T-cell (primary cell): ENCODE measurements at regions not wholly inside any gene's neighbourhood (a gene's known extent, or its start where the extent isn't known, plus 50 kb on each side); places are given as distances from the start of the nearest gene placed in this dataset.

Experiments used
- ATAC-seq, 4 experiments: fragments of 200-7000 bp in 3 of 4; fragments of 150-1000 bp in 1 of 4; cut with Tn5 transposase; replicated peaks in 1 of 4; 1 replicate in 3 of 4; 2 replicates in 1 of 4; pipeline ENCODE4 v1.10.0; 2021; ENCODE audit warnings: moderate library complexity in 3 of 4, mild to moderate bottlenecking in 2 of 4, moderate number of reproducible peaks in 1 of 4
- CTCF ChIA-PET, 2 donors: fragments of 300-600 bp; sonication (Branson Sonifier 250); formaldehyde crosslinking; loops; one replicate each; lab custom pipeline; 2022; ENCODE audit warnings: antibody characterized with exemption in 2 of 2; lab: Charles Lee
- POLR2A ChIA-PET, 2 donors: fragments of 300-600 bp; sonication (Branson Sonifier 250); formaldehyde crosslinking; loops; one replicate each; lab custom pipeline; 2022; ENCODE audit warnings: antibody characterized with exemption in 2 of 2; lab: Charles Lee
- DNase-seq, 35 experiments: peaks; one replicate each; pipeline versions ENCODE4 v3.0.0 to v3.0.0-alpha.2; 2013 to 2023
- H3K27ac ChIP-seq: one replicate; pipeline ENCODE4 v1.5.1; 2013; ENCODE audit warnings: low read length
- H3K27me3 ChIP-seq, 2 experiments: replicated peaks in 1 of 2; 1 replicate in 1 of 2; 2 replicates in 1 of 2; pipeline versions ENCODE4 v1.6.1 to v1.7.0; 2013; ENCODE audit warnings: low read length in 1 of 2, mixed read lengths in 1 of 2; ENCODE audit not compliant: control insufficient read depth in 2 of 2, insufficient read depth in 2 of 2; ENCODE audit errors: extremely low read depth in 1 of 2
- H3K36me3 ChIP-seq, 2 donors: 1 replicate in 1 of 2; 2 replicates in 1 of 2; pipeline versions ENCODE4 v1.6.1 to v1.7.0; 2013; ENCODE audit warnings: low read length in 1 of 2; ENCODE audit not compliant: control insufficient read depth in 2 of 2, insufficient read depth in 1 of 2; ENCODE audit errors: extremely low read depth in 1 of 2
- H3K4me1 ChIP-seq, 2 experiments: 1 replicate in 1 of 2; 2 replicates in 1 of 2; pipeline versions ENCODE4 v1.6.1 to v1.7.0; 2013; ENCODE audit warnings: low read length in 2 of 2, mixed read lengths in 1 of 2; ENCODE audit not compliant: insufficient read depth in 2 of 2, control insufficient read depth in 1 of 2; ENCODE audit errors: extremely low read depth in 1 of 2
- H3K4me3 ChIP-seq, 2 donors: 1 replicate in 1 of 2; 2 replicates in 1 of 2; pipeline versions ENCODE4 v1.5.1 to v1.7.0; 2013; ENCODE audit warnings: mild to moderate bottlenecking in 2 of 2, low read length in 1 of 2, moderate library complexity in 1 of 2; ENCODE audit not compliant: control insufficient read depth in 1 of 2; ENCODE audit errors: extremely low read depth in 1 of 2
- H3K9me3 ChIP-seq: 2 replicates; pipeline ENCODE4 v1.7.0; 2013
- H3K27ac Mint-ChIP-seq, 2 donors: one replicate each; pipeline ENCODE4 v1.8.0; 2020 to 2021; ENCODE audit warnings: mild to moderate bottlenecking in 2 of 2, mixed read lengths in 2 of 2
- H3K27me3 Mint-ChIP-seq, 2 donors: one replicate each; pipeline ENCODE4 v1.8.0; 2021 to 2022; ENCODE audit warnings: mixed read lengths in 2 of 2
- H3K36me3 Mint-ChIP-seq: one replicate; pipeline ENCODE4 v1.8.0; 2021; ENCODE audit warnings: mixed read lengths
- H3K4me1 Mint-ChIP-seq, 3 donors: one replicate each; pipeline ENCODE4 v1.8.0; 2020 to 2022; ENCODE audit warnings: mixed read lengths in 3 of 3, mild to moderate bottlenecking in 1 of 3
- H3K4me3 Mint-ChIP-seq, 3 donors: one replicate each; pipeline ENCODE4 v1.8.0; 2020 to 2022; ENCODE audit warnings: mild to moderate bottlenecking in 3 of 3, mixed read lengths in 3 of 3, moderate library complexity in 3 of 3
- H3K9me3 Mint-ChIP-seq, 3 donors: one replicate each; pipeline ENCODE4 v1.8.0; 2020 to 2022; ENCODE audit warnings: mixed read lengths in 3 of 3
- WGBS: methylation state at CpG from one replicate; pipeline ENCODE4 v1.1.5; 2013; ENCODE audit warnings: missing lambda C conversion rate; ENCODE audit not compliant: insufficient coverage; 5-methylcytosine and 5-hydroxymethylcytosine counted together

DNA sequence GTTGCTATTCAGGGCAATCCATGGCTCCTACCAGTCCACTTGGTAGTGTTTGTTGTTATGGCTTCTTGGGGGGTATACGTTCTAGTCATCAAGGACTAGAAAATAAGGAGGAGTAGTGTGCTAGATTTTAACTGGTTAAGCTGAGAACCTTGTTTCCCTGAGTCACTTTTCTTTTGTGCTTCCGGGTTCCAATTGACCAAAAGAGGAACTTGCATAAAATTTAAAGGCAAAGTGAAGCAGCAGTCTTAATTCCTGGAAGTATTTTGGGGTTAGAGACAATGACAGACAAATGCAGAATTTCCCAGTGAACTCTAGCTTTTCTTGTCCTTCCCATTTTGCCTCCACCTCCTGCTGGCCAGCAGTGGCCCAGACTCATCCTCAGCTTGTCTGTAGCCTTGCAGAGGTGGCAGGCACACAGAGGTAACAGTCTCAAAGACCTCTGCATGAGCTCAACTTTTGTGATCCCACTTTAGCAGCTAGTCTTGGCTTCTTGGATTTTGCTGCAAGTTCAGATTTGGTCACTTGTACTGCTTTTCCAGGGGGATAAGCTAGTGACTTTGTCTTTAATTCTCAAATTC is 1105.8 kb upstream of the NXPH2 start:
- no peaks in the 10 kb centered on the region for H3K36me3 Mint-ChIP-seq
- no peaks in the 10 kb centered on the region for H3K9me3 ChIP-seq
- H3K27ac ChIP-seq = no peak overlapping the region
- DNase-seq = no peak
- H3K27me3 ChIP-seq = no peaks in the 10 kb centered on the region
- no peaks in the 10 kb centered on the region for H3K27me3 Mint-ChIP-seq
- POLR2A ChIA-PET = no interaction called here
- H3K27ac Mint-ChIP-seq = no peak overlapping the region
- H3K4me3 ChIP-seq = no peak overlapping the region
- H3K4me3 Mint-ChIP-seq = no peak overlapping the region
- H3K4me1 Mint-ChIP-seq = no peaks in the 10 kb centered on the region
- peaks cover 26 to 35% (median 27%) of the 10 kb centered on the region in 3 donors for H3K9me3 Mint-ChIP-seq
- WGBS = 60% methylated on average over 1 of the region's 2 CpGs
- H3K4me1 ChIP-seq = no peaks in the 10 kb centered on the region
- no peak for ATAC-seq
- CTCF ChIA-PET = no interaction called here
- no peaks in the 10 kb centered on the region for H3K36me3 ChIP-seq

DNA sequence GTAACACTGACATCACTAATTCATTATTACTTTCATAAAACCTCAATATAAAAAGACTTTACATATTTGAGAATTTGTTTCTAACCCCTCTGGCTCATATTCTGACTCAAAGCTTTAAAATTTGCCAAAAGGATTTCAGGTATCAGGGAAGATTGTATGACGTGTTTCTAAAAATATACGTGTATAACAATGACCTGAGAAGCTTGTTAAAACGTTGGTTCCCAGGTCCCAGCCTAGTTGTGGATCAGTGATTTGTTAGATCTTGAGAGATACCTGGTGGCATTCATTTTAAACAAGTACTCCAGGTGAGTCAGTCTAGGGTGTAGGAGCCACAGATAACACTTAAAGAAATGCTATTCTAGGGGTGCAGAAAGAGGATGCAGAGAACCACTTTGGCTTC is 1096.8 kb upstream of the NXPH2 start:
- no peaks in the 10 kb centered on the region for H3K27me3 Mint-ChIP-seq
- no peak overlapping the region for H3K4me3 Mint-ChIP-seq
- H3K27me3 ChIP-seq = no peaks in the 10 kb centered on the region
- no peaks in the 10 kb centered on the region for H3K4me1 Mint-ChIP-seq
- 50% methylated on average over 1 of the region's 3 CpGs for WGBS
- no peaks in the 10 kb centered on the region for H3K9me3 ChIP-seq
- no peaks in the 10 kb centered on the region for H3K4me1 ChIP-seq
- no peak overlapping the region for H3K27ac Mint-ChIP-seq
- H3K4me3 ChIP-seq = no peak overlapping the region
- CTCF ChIA-PET = no interaction called here
- ATAC-seq = no peak
- no peak overlapping the region for H3K27ac ChIP-seq
- DNase-seq = no peak
- H3K9me3 Mint-ChIP-seq = peaks cover 2 to 10% (median 8%) of the 10 kb centered on the region in 3 donors
- no peaks in the 10 kb centered on the region for H3K36me3 ChIP-seq
- no peaks in the 10 kb centered on the region for H3K36me3 Mint-ChIP-seq
- POLR2A ChIA-PET = no interaction called here

DNA sequence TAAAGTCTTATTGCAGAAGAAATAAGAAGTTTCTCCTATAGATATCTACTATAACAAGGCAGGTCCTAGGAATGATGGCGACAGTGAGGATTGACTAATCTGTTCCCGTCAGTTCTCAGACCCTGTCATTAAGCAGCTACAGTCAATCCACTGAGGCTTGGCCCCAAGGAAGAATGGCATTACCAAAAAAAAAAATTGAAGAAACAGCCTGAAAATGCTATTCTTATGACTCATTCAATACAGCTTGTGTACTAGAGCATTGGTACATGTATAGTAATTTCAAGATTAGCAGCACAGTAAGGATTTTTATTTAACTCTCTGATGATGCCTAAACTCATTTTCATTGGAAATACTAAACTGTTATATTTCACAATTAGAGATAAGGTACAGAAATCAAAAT is 1096.1 kb upstream of the NXPH2 start:
- 100% methylated on average over 2 of the region's 2 CpGs for WGBS
- Mint-ChIP-seq H3K4me1 (no peaks in the 10 kb centered on the region), H3K36me3 (no peaks in the 10 kb centered on the region), H3K4me3 (no peak overlapping the region), H3K27me3 (no peaks in the 10 kb centered on the region), H3K9me3 (peaks cover 4 to 10% (median 8%) of the 10 kb centered on the region in 3 donors), H3K27ac (no peak overlapping the region)
- no peak overlapping the region for H3K4me3 ChIP-seq
- H3K27ac ChIP-seq = no peak overlapping the region
- no peaks in the 10 kb centered on the region for H3K27me3 ChIP-seq
- H3K4me1 ChIP-seq = no peaks in the 10 kb centered on the region
- no peak for ATAC-seq
- DNase-seq = no peak
- CTCF ChIA-PET = no interaction called here
- H3K9me3 ChIP-seq = no peaks in the 10 kb centered on the region
- POLR2A ChIA-PET = no interaction called here
- H3K36me3 ChIP-seq = no peaks in the 10 kb centered on the region

DNA sequence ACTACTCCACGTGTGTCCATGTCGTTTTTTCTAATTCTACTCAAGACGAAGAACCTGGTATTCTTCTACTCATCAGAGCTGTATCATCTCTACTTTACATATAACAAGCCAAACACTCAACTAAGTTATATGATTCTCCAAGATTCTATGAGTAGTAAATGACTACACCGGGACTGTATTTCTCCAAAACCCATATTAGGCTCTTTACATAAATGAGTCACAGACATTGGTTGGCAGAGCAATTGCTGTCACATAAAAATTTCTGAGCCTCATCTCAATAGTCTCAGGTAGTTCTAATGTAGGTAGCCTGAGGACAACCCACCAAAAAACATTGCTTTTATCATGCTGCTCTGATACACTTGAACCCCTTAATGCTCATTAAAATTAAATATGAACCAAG is 1092.3 kb upstream of the NXPH2 start:
- Histone ChIP-seq H3K36me3 (no peaks in the 10 kb centered on the region), H3K4me1 (no peaks in the 10 kb centered on the region), H3K27me3 (no peaks in the 10 kb centered on the region), H3K9me3 (no peaks in the 10 kb centered on the region), H3K4me3 (no peak overlapping the region), H3K27ac (no peak overlapping the region)
- POLR2A ChIA-PET = no interaction called here
- Mint-ChIP-seq H3K27me3 (no peaks in the 10 kb centered on the region), H3K4me3 (no peak overlapping the region), H3K9me3 (peaks cover 6 to 15% (median 8%) of the 10 kb centered on the region in 3 donors), H3K4me1 (no peaks in the 10 kb centered on the region), H3K27ac (no peak overlapping the region), H3K36me3 (no peaks in the 10 kb centered on the region)
- no peak for DNase-seq
- CTCF ChIA-PET = no interaction called here
- WGBS = no CpG with 5 or more reads among the region's 4 CpGs
- no peak for ATAC-seq

DNA sequence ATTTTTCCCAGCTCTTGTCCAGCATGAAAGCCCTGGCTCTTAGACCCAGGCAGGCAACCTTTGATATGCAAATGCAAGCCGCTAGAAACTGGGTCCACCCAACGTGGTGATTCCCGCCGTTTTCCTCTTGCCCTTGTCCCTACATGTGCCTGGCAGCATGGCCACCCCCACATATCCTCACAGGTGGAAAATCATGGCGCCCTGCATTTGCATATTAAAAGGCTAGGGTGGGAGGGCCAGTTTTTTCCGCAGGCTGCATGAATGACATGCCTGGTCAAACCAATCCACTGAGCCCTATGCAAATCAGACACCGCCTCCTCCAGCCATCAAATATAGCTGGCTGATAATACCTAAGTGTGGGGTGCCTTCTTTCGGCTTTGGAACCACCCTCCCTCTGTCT is 1091.8 kb upstream of the NXPH2 start:
- H3K4me3 ChIP-seq = no peak overlapping the region
- ChIA-PET CTCF (no interaction called here), POLR2A (no interaction called here)
- Mint-ChIP-seq H3K27ac (no peak overlapping the region), H3K36me3 (no peaks in the 10 kb centered on the region), H3K9me3 (peaks cover 8 to 11% (median 8%) of the 10 kb centered on the region in 3 donors), H3K4me1 (no peaks in the 10 kb centered on the region), H3K4me3 (no peak overlapping the region), H3K27me3 (no peaks in the 10 kb centered on the region)
- WGBS = 82% methylated on average over 2 of the region's 8 CpGs
- no peaks in the 10 kb centered on the region for H3K4me1 ChIP-seq
- no peak overlapping the region for H3K27ac ChIP-seq
- no peaks in the 10 kb centered on the region for H3K36me3 ChIP-seq
- ATAC-seq (no peak), DNase-seq (no peak)
- H3K9me3 ChIP-seq = no peaks in the 10 kb centered on the region
- H3K27me3 ChIP-seq = no peaks in the 10 kb centered on the region

DNA sequence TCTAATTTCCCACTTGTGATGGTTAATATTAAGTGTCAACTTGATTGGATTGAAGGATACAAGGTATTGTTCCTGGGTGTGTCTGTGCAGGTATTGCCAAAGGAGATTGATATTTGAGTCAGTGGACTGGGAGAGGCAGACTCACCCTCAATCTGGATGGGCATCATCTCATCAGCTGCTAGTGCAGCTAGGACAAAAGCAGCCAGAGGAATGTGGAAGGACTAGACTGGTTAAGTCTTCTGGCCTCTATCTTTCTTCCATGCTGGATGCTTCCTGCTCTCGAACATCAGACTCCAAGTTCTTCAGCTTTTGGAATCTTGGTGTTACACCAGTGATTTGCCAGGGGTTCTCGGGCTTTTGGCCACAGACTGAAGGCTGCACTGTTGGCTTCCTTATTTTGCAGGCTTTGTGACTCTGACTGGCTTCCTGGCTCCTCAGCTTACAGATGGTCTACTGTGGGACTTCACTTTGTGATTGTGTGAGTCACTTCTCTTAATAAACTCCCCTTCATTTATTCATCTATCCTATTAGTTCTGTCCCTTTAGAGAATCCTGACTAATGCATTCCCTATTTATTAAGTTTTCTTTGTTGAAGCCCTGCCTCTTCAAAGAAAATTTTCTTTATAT is 1087.5 kb upstream of the NXPH2 start:
- CTCF ChIA-PET = no interaction called here
- H3K4me1 ChIP-seq = no peaks in the 10 kb centered on the region
- Mint-ChIP-seq H3K4me3 (no peak overlapping the region), H3K36me3 (no peaks in the 10 kb centered on the region), H3K9me3 (peaks cover 19 to 30% (median 26%) of the 10 kb centered on the region in 3 donors), H3K27me3 (no peaks in the 10 kb centered on the region), H3K27ac (no peak overlapping the region), H3K4me1 (no peaks in the 10 kb centered on the region)
- WGBS = 36% methylated on average over 1 of the region's 2 CpGs
- no peak overlapping the region for H3K27ac ChIP-seq
- POLR2A ChIA-PET = no interaction called here
- H3K36me3 ChIP-seq = no peaks in the 10 kb centered on the region
- ATAC-seq (no peak), DNase-seq (no peak)
- H3K9me3 ChIP-seq = no peaks in the 10 kb centered on the region
- no peaks in the 10 kb centered on the region for H3K27me3 ChIP-seq
- no peak overlapping the region for H3K4me3 ChIP-seq
